GM12878 (cell line): ENCODE measurements at regions not wholly inside any gene's neighbourhood (a gene's known extent, or its start where the extent isn't known, plus 50 kb on each side); places are given as distances from the start of the nearest gene placed in this dataset.
"Not testable (repeated sequence)": the region's sequence is repeated elsewhere in the genome, so short reads cannot be mapped to it uniquely, and the experiment has no call there.

ENCODE experiments used
- BRCA1 ChIP-seq: IDR thresholded peaks from 2 replicates; pipeline ENCODE4 v1.6.1; 2011; ENCODE audit warnings: low read depth, low read length, improper control_type of control experiment
- CBX5 ChIP-seq: sonication (generic); IDR thresholded peaks from 2 replicates; pipeline ENCODE4 v1.6.1; 2016; ENCODE audit warnings: low read depth, moderate library complexity, mild to moderate bottlenecking, inconsistent platforms
- POLR2AphosphoS5 ChIP-seq: IDR thresholded peaks from 2 replicates; pipeline ENCODE4 v1.6.1; 2011; ENCODE audit warnings: mild to moderate bottlenecking, low read length, inconsistent platforms
- SIN3A ChIP-seq: IDR thresholded peaks from 2 replicates; pipeline ENCODE4 v1.6.1; 2012; ENCODE audit warnings: low read depth, low read length, improper control_type of control experiment
- SIX5 ChIP-seq: IDR thresholded peaks from 2 replicates; pipeline ENCODE4 v1.6.1; 2011; ENCODE audit warnings: mild to moderate bottlenecking, low read depth, low read length, moderate library complexity; ENCODE audit not compliant: severe bottlenecking
- TF ChIP-seq, protein P1 (sequence below), 3 experiments: IDR thresholded peaks in 2 of 3; conservative IDR thresholded peaks in 1 of 3; 2 replicates each; pipeline ENCODE4 v1.5.1; 2011; ENCODE audit warnings: low read depth in 3 of 3, low read length in 3 of 3, mild to moderate bottlenecking in 3 of 3, control low read depth in 2 of 3, moderate library complexity in 2 of 3, inconsistent platforms in 1 of 3, mixed read lengths in 1 of 3; ENCODE audit not compliant: control insufficient read depth in 2 of 3, insufficient read depth in 1 of 3; ENCODE audit errors: extremely low read depth in 1 of 3
- TF ChIP-seq, protein P2 (sequence below): IDR thresholded peaks from 2 replicates; pipeline ENCODE4 v1.6.1; 2012; ENCODE audit warnings: low read depth, low read length, improper control_type of control experiment
- TF ChIP-seq, protein P3 (sequence below): IDR thresholded peaks from 2 replicates; pipeline ENCODE4 v1.6.1; 2011; ENCODE audit warnings: low read depth, low read length, improper control_type of control experiment, borderline replicate concordance
- TF ChIP-seq, protein P4 (sequence below): IDR thresholded peaks from 2 replicates; pipeline ENCODE4 v1.6.1; 2012; ENCODE audit warnings: mild to moderate bottlenecking, low read depth, low read length
- TF ChIP-seq, protein P5 (sequence below): fragments of 450-650 bp; conservative IDR thresholded peaks from 2 replicates; pipeline ENCODE4 v1.6.1; 2017; ENCODE audit warnings: mild to moderate bottlenecking, moderate library complexity

DNA sequence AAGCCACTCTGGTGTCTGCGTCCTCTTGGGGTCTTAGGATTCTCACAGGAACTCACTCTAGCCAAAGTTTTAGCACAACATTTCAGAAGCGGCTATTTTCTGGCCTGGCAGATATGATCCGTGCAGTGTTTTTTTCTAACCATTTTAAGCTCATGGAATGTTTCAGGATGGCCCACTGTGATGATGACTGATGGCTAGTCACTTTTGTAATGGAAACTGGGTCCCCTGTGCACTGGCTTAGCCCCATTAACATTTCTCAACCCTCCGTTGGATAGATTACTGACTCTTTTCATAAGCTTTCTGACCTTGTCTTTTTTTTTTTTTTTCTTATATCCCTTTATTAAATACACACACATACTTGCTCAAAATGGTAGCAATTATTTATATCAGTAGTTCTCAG, 364.9 kb upstream of the FOXG1 start:
- TF ChIP-seq, protein P1, sequence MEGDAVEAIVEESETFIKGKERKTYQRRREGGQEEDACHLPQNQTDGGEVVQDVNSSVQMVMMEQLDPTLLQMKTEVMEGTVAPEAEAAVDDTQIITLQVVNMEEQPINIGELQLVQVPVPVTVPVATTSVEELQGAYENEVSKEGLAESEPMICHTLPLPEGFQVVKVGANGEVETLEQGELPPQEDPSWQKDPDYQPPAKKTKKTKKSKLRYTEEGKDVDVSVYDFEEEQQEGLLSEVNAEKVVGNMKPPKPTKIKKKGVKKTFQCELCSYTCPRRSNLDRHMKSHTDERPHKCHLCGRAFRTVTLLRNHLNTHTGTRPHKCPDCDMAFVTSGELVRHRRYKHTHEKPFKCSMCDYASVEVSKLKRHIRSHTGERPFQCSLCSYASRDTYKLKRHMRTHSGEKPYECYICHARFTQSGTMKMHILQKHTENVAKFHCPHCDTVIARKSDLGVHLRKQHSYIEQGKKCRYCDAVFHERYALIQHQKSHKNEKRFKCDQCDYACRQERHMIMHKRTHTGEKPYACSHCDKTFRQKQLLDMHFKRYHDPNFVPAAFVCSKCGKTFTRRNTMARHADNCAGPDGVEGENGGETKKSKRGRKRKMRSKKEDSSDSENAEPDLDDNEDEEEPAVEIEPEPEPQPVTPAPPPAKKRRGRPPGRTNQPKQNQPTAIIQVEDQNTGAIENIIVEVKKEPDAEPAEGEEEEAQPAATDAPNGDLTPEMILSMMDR (IDR thresholded peaks at IDR 0.05 in 2 of 3, conservative IDR thresholded peaks at IDR 0.05 in 1 of 3; ENCODE audit: control insufficient read depth in 2 of 3, extremely low read depth in 1 of 3, insufficient read depth in 1 of 3, low read depth in 3 of 3, low read length in 3 of 3), result not testable (repeated sequence)
- TF ChIP-seq, protein P2, sequence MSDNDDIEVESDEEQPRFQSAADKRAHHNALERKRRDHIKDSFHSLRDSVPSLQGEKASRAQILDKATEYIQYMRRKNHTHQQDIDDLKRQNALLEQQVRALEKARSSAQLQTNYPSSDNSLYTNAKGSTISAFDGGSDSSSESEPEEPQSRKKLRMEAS, result not testable (repeated sequence)
- not testable (repeated sequence) for TF ChIP-seq SIX5, BRCA1, POLR2AphosphoS5, CBX5, SIN3A
- TF ChIP-seq, protein P3, sequence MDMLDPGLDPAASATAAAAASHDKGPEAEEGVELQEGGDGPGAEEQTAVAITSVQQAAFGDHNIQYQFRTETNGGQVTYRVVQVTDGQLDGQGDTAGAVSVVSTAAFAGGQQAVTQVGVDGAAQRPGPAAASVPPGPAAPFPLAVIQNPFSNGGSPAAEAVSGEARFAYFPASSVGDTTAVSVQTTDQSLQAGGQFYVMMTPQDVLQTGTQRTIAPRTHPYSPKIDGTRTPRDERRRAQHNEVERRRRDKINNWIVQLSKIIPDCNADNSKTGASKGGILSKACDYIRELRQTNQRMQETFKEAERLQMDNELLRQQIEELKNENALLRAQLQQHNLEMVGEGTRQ, result not testable (repeated sequence)
- TF ChIP-seq, protein P4, sequence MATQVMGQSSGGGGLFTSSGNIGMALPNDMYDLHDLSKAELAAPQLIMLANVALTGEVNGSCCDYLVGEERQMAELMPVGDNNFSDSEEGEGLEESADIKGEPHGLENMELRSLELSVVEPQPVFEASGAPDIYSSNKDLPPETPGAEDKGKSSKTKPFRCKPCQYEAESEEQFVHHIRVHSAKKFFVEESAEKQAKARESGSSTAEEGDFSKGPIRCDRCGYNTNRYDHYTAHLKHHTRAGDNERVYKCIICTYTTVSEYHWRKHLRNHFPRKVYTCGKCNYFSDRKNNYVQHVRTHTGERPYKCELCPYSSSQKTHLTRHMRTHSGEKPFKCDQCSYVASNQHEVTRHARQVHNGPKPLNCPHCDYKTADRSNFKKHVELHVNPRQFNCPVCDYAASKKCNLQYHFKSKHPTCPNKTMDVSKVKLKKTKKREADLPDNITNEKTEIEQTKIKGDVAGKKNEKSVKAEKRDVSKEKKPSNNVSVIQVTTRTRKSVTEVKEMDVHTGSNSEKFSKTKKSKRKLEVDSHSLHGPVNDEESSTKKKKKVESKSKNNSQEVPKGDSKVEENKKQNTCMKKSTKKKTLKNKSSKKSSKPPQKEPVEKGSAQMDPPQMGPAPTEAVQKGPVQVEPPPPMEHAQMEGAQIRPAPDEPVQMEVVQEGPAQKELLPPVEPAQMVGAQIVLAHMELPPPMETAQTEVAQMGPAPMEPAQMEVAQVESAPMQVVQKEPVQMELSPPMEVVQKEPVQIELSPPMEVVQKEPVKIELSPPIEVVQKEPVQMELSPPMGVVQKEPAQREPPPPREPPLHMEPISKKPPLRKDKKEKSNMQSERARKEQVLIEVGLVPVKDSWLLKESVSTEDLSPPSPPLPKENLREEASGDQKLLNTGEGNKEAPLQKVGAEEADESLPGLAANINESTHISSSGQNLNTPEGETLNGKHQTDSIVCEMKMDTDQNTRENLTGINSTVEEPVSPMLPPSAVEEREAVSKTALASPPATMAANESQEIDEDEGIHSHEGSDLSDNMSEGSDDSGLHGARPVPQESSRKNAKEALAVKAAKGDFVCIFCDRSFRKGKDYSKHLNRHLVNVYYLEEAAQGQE, result not testable (repeated sequence)
- TF ChIP-seq, protein P5, sequence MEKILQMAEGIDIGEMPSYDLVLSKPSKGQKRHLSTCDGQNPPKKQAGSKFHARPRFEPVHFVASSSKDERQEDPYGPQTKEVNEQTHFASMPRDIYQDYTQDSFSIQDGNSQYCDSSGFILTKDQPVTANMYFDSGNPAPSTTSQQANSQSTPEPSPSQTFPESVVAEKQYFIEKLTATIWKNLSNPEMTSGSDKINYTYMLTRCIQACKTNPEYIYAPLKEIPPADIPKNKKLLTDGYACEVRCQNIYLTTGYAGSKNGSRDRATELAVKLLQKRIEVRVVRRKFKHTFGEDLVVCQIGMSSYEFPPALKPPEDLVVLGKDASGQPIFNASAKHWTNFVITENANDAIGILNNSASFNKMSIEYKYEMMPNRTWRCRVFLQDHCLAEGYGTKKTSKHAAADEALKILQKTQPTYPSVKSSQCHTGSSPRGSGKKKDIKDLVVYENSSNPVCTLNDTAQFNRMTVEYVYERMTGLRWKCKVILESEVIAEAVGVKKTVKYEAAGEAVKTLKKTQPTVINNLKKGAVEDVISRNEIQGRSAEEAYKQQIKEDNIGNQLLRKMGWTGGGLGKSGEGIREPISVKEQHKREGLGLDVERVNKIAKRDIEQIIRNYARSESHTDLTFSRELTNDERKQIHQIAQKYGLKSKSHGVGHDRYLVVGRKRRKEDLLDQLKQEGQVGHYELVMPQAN, result not testable (repeated sequence)
